Upper lobe of left lung (tissue), 4 donors: ENCODE measurements at regions not wholly inside any gene's neighbourhood (a gene's known extent, or its start where the extent isn't known, plus 50 kb on each side); places are given as distances from the start of the nearest gene placed in this dataset.

Experiments
- POLR2A ChIP-seq, 4 donors: fragments of 450-650 bp; IDR thresholded peaks; one replicate each; pipeline ENCODE4 v1.5.1; 2016 to 2017; ENCODE audit warnings: antibody characterized with exemption in 4 of 4, mild to moderate bottlenecking in 2 of 4
- TF ChIP-seq, protein P1 (sequence below), 6 experiments: fragments of 450-650 bp in 4 of 6; fragments of 200-600 bp in 2 of 6; sonication (generic) in 2 of 6; IDR thresholded peaks; one replicate each; pipeline ENCODE4 v1.5.1; 2016 to 2019; ENCODE audit warnings: antibody characterized with exemption in 6 of 6

DNA sequence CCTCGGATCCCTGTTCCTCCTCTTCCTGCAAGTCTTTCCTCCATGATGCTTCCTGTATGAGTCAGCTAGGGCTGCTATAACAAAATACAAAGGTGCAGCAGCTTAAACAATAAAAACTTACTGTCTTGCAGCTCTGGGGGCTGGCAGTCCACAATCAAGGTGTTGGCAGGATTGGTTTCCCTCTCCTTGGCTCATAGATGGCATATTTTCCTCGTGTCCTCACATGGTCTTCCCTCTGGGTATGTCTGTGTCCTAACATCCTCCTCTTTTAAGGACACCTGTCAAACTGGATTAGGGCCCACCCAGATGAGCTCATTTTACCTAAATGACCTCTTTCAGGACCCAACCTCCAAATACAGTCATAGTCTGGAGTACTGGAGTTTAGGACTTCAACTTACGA lies 117.5 kb downstream of the MED10 start:
- TF ChIP-seq, protein P1, sequence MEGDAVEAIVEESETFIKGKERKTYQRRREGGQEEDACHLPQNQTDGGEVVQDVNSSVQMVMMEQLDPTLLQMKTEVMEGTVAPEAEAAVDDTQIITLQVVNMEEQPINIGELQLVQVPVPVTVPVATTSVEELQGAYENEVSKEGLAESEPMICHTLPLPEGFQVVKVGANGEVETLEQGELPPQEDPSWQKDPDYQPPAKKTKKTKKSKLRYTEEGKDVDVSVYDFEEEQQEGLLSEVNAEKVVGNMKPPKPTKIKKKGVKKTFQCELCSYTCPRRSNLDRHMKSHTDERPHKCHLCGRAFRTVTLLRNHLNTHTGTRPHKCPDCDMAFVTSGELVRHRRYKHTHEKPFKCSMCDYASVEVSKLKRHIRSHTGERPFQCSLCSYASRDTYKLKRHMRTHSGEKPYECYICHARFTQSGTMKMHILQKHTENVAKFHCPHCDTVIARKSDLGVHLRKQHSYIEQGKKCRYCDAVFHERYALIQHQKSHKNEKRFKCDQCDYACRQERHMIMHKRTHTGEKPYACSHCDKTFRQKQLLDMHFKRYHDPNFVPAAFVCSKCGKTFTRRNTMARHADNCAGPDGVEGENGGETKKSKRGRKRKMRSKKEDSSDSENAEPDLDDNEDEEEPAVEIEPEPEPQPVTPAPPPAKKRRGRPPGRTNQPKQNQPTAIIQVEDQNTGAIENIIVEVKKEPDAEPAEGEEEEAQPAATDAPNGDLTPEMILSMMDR (IDR thresholded peaks at IDR 0.05) = no peak
- no peak for TF ChIP-seq POLR2A (IDR thresholded peaks at IDR 0.05)
